ENCODE measurements at regions not wholly inside any gene's neighbourhood (a gene's known extent, or its start where the extent isn't known, plus 50 kb on each side); places are given as distances from the start of the nearest gene placed in this dataset.
A peak's percentile ranks its signal among the peaks of the same experiment; 100 is the strongest.

DNA sequence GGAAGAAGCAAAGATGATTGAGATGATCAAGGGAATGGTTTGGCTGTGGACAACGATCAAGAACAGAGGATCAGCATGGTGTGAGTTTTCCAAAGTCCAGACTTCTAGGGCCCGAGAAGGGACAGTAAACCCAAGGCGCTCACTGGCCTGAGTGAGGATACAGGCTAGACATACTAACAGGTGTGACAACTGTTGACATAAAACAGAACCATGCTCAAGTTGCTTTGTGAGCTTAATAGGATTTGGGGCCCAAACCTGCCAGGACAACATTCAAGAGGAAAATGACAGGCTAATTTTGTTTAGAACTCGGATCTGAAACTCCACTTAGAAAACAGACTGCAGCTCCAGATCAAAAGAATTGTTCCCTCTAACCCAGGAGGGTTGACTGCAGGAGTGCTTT is 68.1 kb upstream of the ACKR3 start:
- Histone ChIP-seq H3K36me3 (ENCODE audit: control insufficient read depth in 2 of 2, extremely low read depth in 1 of 2, insufficient read depth in 1 of 2, low read length in 1 of 2) (no peaks in the 10 kb centered on the region), H3K4me3 (ENCODE audit: control insufficient read depth in 1 of 2, extremely low read depth in 1 of 2, low read length in 1 of 2) (no peak overlapping the region), H3K9me3 (no peaks in the 10 kb centered on the region), H3K4me1 (ENCODE audit: control insufficient read depth in 1 of 2, extremely low read depth in 1 of 2, insufficient read depth in 2 of 2, low read length in 2 of 2) (no peaks in the 10 kb centered on the region), H3K27ac (ENCODE audit: low read length) (no peak overlapping the region), H3K27me3 (replicated peaks in 1 of 2; ENCODE audit: control insufficient read depth in 2 of 2, extremely low read depth in 1 of 2, insufficient read depth in 2 of 2, low read length in 1 of 2) (peaks cover 0 to 33% of the 10 kb centered on the region in 2 experiments)
- Mint-ChIP-seq H3K27ac (no peak overlapping the region), H3K9me3 (no peaks in the 10 kb centered on the region), H3K27me3 (peaks cover 36 to 38% of the 10 kb centered on the region in 2 donors), H3K4me1 (no peaks in the 10 kb centered on the region), H3K36me3 (no peaks in the 10 kb centered on the region), H3K4me3 (no peak overlapping the region)
- no peak for ATAC-seq (replicated peaks in 1 of 4)
- WGBS (ENCODE audit: insufficient coverage) = 70% methylated on average over 2 of the region's 4 CpGs
- CTCF ChIA-PET = no interaction called here
- DNase-seq = no peak
- POLR2A ChIA-PET = no interaction called here

DNA sequence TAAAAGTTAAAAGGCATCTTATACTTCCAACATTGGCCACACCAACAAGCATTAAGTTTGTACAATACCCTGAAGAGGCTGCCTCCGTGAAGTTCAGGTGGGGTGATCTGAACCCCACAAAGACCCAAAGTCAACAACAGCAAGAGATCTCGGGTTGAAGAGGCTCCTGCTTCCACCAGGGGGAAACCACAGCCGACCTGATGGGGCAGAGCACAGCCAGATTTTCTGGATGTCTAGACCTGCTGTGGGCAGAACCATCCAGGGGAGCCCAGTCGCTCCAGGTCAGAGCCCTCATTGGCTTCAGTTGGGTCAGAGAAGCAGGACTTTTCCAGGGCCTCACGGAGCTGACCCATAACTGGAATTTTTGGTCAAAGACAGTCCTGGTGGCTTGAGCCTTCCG is 66.5 kb upstream of the ACKR3 start:
- Mint-ChIP-seq H3K27ac (no peak overlapping the region), H3K36me3 (no peaks in the 10 kb centered on the region), H3K4me3 (no peak overlapping the region), H3K27me3 (peaks cover 38 to 49% of the 10 kb centered on the region in 2 donors), H3K9me3 (no peaks in the 10 kb centered on the region), H3K4me1 (peaks cover 6 to 9% (median 9%) of the 10 kb centered on the region in 3 donors)
- Histone ChIP-seq H3K36me3 (ENCODE audit: control insufficient read depth in 2 of 2, extremely low read depth in 1 of 2, insufficient read depth in 1 of 2, low read length in 1 of 2) (no peaks in the 10 kb centered on the region), H3K4me3 (ENCODE audit: control insufficient read depth in 1 of 2, extremely low read depth in 1 of 2, low read length in 1 of 2) (no peak overlapping the region), H3K9me3 (no peaks in the 10 kb centered on the region), H3K27ac (ENCODE audit: low read length) (no peak overlapping the region), H3K4me1 (ENCODE audit: control insufficient read depth in 1 of 2, extremely low read depth in 1 of 2, insufficient read depth in 2 of 2, low read length in 2 of 2) (peaks cover 0 to 9% of the 10 kb centered on the region in 2 experiments), H3K27me3 (replicated peaks in 1 of 2; ENCODE audit: control insufficient read depth in 2 of 2, extremely low read depth in 1 of 2, insufficient read depth in 2 of 2, low read length in 1 of 2) (peaks cover 0 to 47% of the 10 kb centered on the region in 2 experiments)
- ChIA-PET CTCF (interaction anchor here in 1 of 2 donors (1.4 kb wide), 1 partner anchor 9 kb away, joined by 5 read pairs; no protein-coding TSS in a partner anchor), POLR2A (interaction anchor here in 1 of 2 donors (0.6 kb wide), 1 partner anchor 256 kb away, joined by 5 read pairs; no protein-coding TSS in a partner anchor)
- no peak for ATAC-seq (replicated peaks in 1 of 4)
- peak in 3 of 35 experiments; percentile 7 to 29 (median 19) for DNase-seq
- WGBS (ENCODE audit: insufficient coverage) = 61% methylated on average over 5 of the region's 6 CpGs

DNA sequence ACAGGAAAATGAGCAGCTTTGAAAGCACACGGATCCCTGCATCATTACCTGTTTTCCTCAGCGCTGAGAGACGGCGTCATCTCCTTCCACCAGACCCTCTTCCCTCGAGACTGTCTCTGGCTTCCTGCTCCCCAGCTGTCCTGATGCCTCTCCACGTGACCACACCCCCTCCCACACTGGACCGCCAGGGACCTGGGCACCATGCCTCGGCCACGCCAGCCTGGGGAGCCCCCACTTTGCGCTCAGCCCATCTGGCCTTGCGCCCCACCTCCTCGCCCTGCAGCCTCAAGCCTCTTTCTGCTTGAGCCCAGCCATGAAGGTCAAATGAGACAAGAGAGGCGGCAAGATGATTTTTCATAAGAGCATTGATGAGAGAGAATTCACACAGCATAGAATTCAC is 66.0 kb upstream of the ACKR3 start:
- Histone ChIP-seq H3K36me3 (ENCODE audit: control insufficient read depth in 2 of 2, extremely low read depth in 1 of 2, insufficient read depth in 1 of 2, low read length in 1 of 2) (no peaks in the 10 kb centered on the region), H3K27ac (ENCODE audit: low read length) (no peak overlapping the region), H3K4me1 (ENCODE audit: control insufficient read depth in 1 of 2, extremely low read depth in 1 of 2, insufficient read depth in 2 of 2, low read length in 2 of 2) (peaks cover 0 to 9% of the 10 kb centered on the region in 2 experiments), H3K4me3 (ENCODE audit: control insufficient read depth in 1 of 2, extremely low read depth in 1 of 2, low read length in 1 of 2) (no peak overlapping the region), H3K27me3 (replicated peaks in 1 of 2; ENCODE audit: control insufficient read depth in 2 of 2, extremely low read depth in 1 of 2, insufficient read depth in 2 of 2, low read length in 1 of 2) (peaks cover 0 to 47% of the 10 kb centered on the region in 2 experiments), H3K9me3 (no peaks in the 10 kb centered on the region)
- ATAC-seq (replicated peaks in 1 of 4) = no peak
- no peak for DNase-seq
- ChIA-PET CTCF (interaction anchor here in 1 of 2 donors (1.4 kb wide), 1 partner anchor 9 kb away, joined by 5 read pairs; no protein-coding TSS in a partner anchor), POLR2A (interaction anchor here in 1 of 2 donors (0.6 kb wide), 1 partner anchor 257 kb away, joined by 5 read pairs; no protein-coding TSS in a partner anchor)
- H3K4me3 Mint-ChIP-seq = no peak overlapping the region
- H3K27me3 Mint-ChIP-seq = peaks cover 38 to 51% of the 10 kb centered on the region in 2 donors
- H3K36me3 Mint-ChIP-seq = no peaks in the 10 kb centered on the region
- no peak overlapping the region for H3K27ac Mint-ChIP-seq
- no peaks in the 10 kb centered on the region for H3K9me3 Mint-ChIP-seq
- peaks cover 6 to 9% (median 9%) of the 10 kb centered on the region in 3 donors for H3K4me1 Mint-ChIP-seq
- 83% methylated on average over 9 of the region's 13 CpGs for WGBS (ENCODE audit: insufficient coverage)

DNA sequence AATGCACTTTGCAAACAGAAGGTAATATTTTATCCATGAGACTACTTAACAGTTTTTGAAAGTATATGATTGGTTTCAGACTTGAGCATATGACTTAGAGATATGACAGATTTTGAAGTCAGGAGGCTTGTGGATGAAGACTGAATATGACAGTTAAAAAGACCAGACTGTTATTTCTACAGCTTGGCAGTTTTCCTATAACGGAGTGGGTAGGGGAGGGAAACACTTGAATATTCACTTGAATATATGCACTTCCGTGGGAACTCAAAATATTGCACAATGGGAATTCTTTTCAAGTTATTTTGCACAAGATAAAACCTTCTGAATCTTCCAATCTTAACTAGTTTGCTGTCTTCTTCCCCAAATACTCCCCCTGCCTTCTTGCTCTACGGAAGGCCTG is 64.6 kb upstream of the ACKR3 start:
- CTCF ChIA-PET = no interaction called here
- H3K4me1 ChIP-seq (ENCODE audit: control insufficient read depth in 1 of 2, extremely low read depth in 1 of 2, insufficient read depth in 2 of 2, low read length in 2 of 2) = peaks cover 0 to 9% of the 10 kb centered on the region in 2 experiments
- no peaks in the 10 kb centered on the region for H3K9me3 ChIP-seq
- no peaks in the 10 kb centered on the region for H3K36me3 ChIP-seq (ENCODE audit: control insufficient read depth in 2 of 2, extremely low read depth in 1 of 2, insufficient read depth in 1 of 2, low read length in 1 of 2)
- Mint-ChIP-seq H3K27me3 (peaks cover 31 to 46% of the 10 kb centered on the region in 2 donors), H3K27ac (no peak overlapping the region), H3K36me3 (no peaks in the 10 kb centered on the region), H3K4me1 (peaks cover 6 to 9% (median 9%) of the 10 kb centered on the region in 3 donors), H3K9me3 (no peaks in the 10 kb centered on the region), H3K4me3 (no peak overlapping the region)
- peaks cover 0 to 40% of the 10 kb centered on the region in 2 experiments for H3K27me3 ChIP-seq (replicated peaks in 1 of 2; ENCODE audit: control insufficient read depth in 2 of 2, extremely low read depth in 1 of 2, insufficient read depth in 2 of 2, low read length in 1 of 2)
- H3K27ac ChIP-seq (ENCODE audit: low read length) = no peak overlapping the region
- 100% methylated on average over 1 of the region's 3 CpGs for WGBS (ENCODE audit: insufficient coverage)
- H3K4me3 ChIP-seq (ENCODE audit: control insufficient read depth in 1 of 2, extremely low read depth in 1 of 2, low read length in 1 of 2) = no peak overlapping the region
- POLR2A ChIA-PET = no interaction called here
- DNase-seq = no peak
- ATAC-seq (replicated peaks in 1 of 4) = no peak

DNA sequence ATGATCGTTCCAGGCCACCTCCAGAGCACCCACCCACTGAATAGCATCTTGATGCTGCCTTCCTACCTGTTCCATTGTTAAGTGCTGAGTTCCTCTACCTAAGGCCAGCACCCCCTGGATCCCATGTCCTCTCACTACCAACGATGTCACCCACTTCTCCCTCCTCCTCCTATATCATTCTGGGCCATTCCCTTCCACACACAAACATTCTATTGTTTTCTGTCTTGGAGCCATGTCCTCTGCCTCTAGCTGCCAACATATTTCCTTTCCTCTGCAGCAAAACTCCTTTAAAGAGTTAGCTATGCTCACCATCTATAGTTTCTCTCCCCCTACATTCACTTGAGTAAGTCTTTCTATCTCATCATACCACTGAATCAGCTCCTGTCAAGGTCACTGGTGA is 64.0 kb upstream of the ACKR3 start:
- Mint-ChIP-seq H3K9me3 (no peaks in the 10 kb centered on the region), H3K27me3 (peaks cover 28 to 46% of the 10 kb centered on the region in 2 donors), H3K36me3 (no peaks in the 10 kb centered on the region), H3K4me3 (no peak overlapping the region), H3K27ac (no peak overlapping the region), H3K4me1 (peaks cover 6 to 9% (median 9%) of the 10 kb centered on the region in 3 donors)
- Histone ChIP-seq H3K9me3 (no peaks in the 10 kb centered on the region), H3K36me3 (ENCODE audit: control insufficient read depth in 2 of 2, extremely low read depth in 1 of 2, insufficient read depth in 1 of 2, low read length in 1 of 2) (no peaks in the 10 kb centered on the region), H3K27me3 (replicated peaks in 1 of 2; ENCODE audit: control insufficient read depth in 2 of 2, extremely low read depth in 1 of 2, insufficient read depth in 2 of 2, low read length in 1 of 2) (peaks cover 0 to 38% of the 10 kb centered on the region in 2 experiments), H3K27ac (ENCODE audit: low read length) (no peak overlapping the region), H3K4me1 (ENCODE audit: control insufficient read depth in 1 of 2, extremely low read depth in 1 of 2, insufficient read depth in 2 of 2, low read length in 2 of 2) (peaks cover 0 to 9% of the 10 kb centered on the region in 2 experiments), H3K4me3 (ENCODE audit: control insufficient read depth in 1 of 2, extremely low read depth in 1 of 2, low read length in 1 of 2) (no peak overlapping the region)
- POLR2A ChIA-PET = no interaction called here
- CTCF ChIA-PET = no interaction called here
- ATAC-seq (replicated peaks in 1 of 4) = no peak
- no peak for DNase-seq
- 81% methylated on average over 2 of the region's 2 CpGs for WGBS (ENCODE audit: insufficient coverage)

DNA sequence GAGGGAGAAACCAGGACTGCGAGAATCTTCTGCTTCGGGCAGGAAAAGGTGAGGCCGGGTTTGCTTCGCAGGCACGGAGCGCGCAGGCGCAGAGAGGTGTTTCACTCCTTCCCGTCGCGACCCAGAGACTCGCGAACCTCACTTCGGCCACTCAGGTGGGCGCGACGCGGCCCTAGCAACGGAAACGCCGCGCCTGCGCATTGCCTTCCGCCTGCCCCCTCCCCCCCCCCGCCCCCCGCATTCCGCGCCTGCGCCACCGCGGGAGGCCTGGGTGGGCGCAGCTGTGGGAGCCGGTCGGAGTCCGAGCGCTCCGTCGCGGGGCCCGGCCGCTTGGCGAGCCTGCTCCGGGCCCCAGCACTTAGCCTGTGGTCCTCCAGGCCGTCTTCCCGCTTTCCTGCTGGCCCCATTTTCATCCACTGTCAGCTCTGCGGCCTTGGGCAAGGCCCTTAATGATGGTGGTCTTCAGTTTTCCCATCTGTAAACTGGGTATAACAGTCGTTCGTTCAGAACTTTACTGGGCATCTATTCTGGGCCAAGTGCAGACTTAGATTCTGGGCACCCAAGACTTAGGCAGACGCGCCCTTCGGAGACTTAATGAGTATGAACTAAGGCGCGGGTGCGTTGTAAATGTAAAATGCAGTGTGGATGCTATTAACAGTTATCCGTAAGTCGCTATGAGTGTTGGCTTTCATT is 62.1 kb upstream of the ACKR3 start:
- ATAC-seq (replicated peaks in 1 of 4) = peak; percentile 70 to 85 (median 82)
- H3K4me1 Mint-ChIP-seq = peaks cover 6 to 9% (median 9%) of the 10 kb centered on the region in 3 donors
- CTCF ChIA-PET = interaction anchor here in 1 of 2 donors (1.6 kb wide), 1 partner anchor 62 kb away, joined by 4 read pairs; the partner anchor contains the start of gene ACKR3

More for the DNA sequence above, 62.1 kb upstream of the ACKR3 start:
- Histone ChIP-seq H3K27me3 (replicated peaks in 1 of 2; ENCODE audit: control insufficient read depth in 2 of 2, extremely low read depth in 1 of 2, insufficient read depth in 2 of 2, low read length in 1 of 2) (peaks cover 0 to 34% of the 10 kb centered on the region in 2 experiments), H3K4me3 (ENCODE audit: control insufficient read depth in 1 of 2, extremely low read depth in 1 of 2, low read length in 1 of 2) (peak overlapping the region; percentile 35 to 46), H3K36me3 (ENCODE audit: control insufficient read depth in 2 of 2, extremely low read depth in 1 of 2, insufficient read depth in 1 of 2, low read length in 1 of 2) (no peaks in the 10 kb centered on the region), H3K9me3 (no peaks in the 10 kb centered on the region), H3K4me1 (ENCODE audit: control insufficient read depth in 1 of 2, extremely low read depth in 1 of 2, insufficient read depth in 2 of 2, low read length in 2 of 2) (peaks cover 0 to 9% of the 10 kb centered on the region in 2 experiments), H3K27ac (ENCODE audit: low read length) (no peak overlapping the region)
- WGBS (ENCODE audit: insufficient coverage) = 24% methylated on average over 47 of the region's 56 CpGs
- DNase-seq = peak; percentile 19 to 71 (median 50)
- peak overlapping the region; percentile 68 to 74 (median 73) for H3K4me3 Mint-ChIP-seq
- no peaks in the 10 kb centered on the region for H3K9me3 Mint-ChIP-seq
- H3K36me3 Mint-ChIP-seq = no peaks in the 10 kb centered on the region
- POLR2A ChIA-PET = no interaction called here
- H3K27me3 Mint-ChIP-seq = peaks cover 28 to 44% of the 10 kb centered on the region in 2 donors
- peak overlapping the region in 1 of 2 donors; percentile 60 for H3K27ac Mint-ChIP-seq

All from T-cell (primary cell).